IPS-18a (cell line): ENCODE measurements at regions not wholly inside any gene's neighbourhood (a gene's known extent, or its start where the extent isn't known, plus 50 kb on each side); places are given as distances from the start of the nearest gene placed in this dataset.
A peak's percentile ranks its signal among the peaks of the same experiment; 100 is the strongest.

Source experiments
- H3K27ac ChIP-seq: one replicate; pipeline ENCODE4 v1.5.1; 2013; ENCODE audit warnings: low read length
- H3K27me3 ChIP-seq: one replicate; pipeline ENCODE4 v1.6.1; 2013; ENCODE audit warnings: mild to moderate bottlenecking, low read length; ENCODE audit not compliant: control insufficient read depth, insufficient read depth
- H3K36me3 ChIP-seq: one replicate; pipeline ENCODE4 v1.6.1; 2013; ENCODE audit warnings: low read depth, low read length; ENCODE audit not compliant: control insufficient read depth
- H3K4me1 ChIP-seq: one replicate; pipeline ENCODE4 v1.6.1; 2013; ENCODE audit warnings: low read depth, low read length; ENCODE audit not compliant: control insufficient read depth
- H3K4me3 ChIP-seq: one replicate; pipeline ENCODE4 v1.5.1; 2013; ENCODE audit warnings: low read length
- H3K9ac ChIP-seq: one replicate; pipeline ENCODE4 v1.6.1; 2013; ENCODE audit warnings: mild to moderate bottlenecking, low read length, moderate library complexity
- H3K9me3 ChIP-seq: one replicate; pipeline ENCODE4 v1.6.1; 2013; ENCODE audit warnings: low read depth, low read length; ENCODE audit not compliant: control insufficient read depth

DNA sequence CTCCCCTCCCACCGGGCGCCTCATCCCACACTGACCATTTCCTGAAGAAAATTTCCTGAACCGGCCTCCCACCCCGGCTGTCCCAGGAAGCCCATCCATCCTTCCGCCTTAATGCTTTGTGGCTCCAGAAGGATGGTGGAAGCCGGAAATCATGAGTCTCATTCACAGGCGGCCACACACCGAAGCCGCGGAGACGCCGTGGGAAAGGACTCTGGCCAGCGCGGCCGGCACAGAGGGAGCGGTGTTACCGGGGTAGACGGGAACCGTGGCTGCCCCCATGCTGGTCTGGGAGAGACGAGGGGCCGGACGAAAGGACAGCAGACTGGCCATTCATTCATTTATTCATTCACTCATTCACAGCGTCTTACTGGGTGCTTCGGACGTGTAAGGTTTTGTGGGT lies 326.8 kb downstream of the SEC14L1 start:
- H3K4me1 ChIP-seq = peaks cover 49% of the 10 kb centered on the region
- H3K4me3 ChIP-seq = no peak overlapping the region
- no peaks in the 10 kb centered on the region for H3K9me3 ChIP-seq
- no peaks in the 10 kb centered on the region for H3K27me3 ChIP-seq
- H3K9ac ChIP-seq = no peak overlapping the region
- peaks cover 7% of the 10 kb centered on the region for H3K36me3 ChIP-seq
- no peak overlapping the region for H3K27ac ChIP-seq

DNA sequence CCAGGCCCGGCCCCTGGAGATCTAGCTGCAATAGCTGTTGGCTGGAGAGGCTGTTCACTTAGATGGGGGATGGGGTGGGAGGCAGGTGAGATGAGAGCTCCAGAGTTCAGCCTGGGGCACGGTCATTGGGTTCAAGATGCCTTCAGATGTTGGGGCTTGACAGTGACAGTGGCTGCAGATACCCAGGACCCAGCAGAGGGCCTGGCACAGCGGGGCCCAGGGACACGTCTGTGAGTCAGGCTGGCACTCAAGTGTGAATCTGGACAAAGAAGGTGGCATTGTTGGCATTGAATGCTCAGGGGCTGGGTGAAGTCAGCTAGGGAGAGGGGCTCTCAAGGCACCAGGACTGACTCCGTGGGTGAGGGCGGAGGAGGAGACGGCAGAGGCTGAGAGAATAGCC lies 328.1 kb downstream of the SEC14L1 start:
- no peak overlapping the region for H3K9ac ChIP-seq
- H3K27ac ChIP-seq = no peak overlapping the region
- H3K4me3 ChIP-seq = no peak overlapping the region
- no peaks in the 10 kb centered on the region for H3K9me3 ChIP-seq
- peaks cover 59% of the 10 kb centered on the region for H3K4me1 ChIP-seq
- H3K27me3 ChIP-seq = no peaks in the 10 kb centered on the region
- peaks cover 7% of the 10 kb centered on the region for H3K36me3 ChIP-seq

DNA sequence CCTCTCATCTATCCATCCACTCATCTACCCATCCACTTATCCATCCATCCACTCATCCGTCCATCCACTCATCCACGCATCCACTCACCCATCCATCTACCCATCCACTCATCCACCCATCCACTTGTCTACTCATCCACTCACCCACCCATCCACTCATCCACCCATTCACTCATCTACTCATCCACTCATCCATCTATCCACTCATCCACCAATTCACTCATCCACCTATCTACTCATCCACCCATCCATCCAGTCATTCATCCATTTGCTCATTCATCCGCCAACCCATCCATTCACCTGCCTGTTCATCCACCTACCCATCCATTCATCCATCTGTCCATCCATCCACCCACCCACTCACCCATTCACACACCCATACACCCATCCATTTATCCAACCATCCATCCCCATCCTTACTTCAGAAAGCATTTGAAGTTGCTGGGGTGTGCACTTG lies 329.6 kb downstream of the SEC14L1 start:
- Histone ChIP-seq H3K4me1 (peaks cover 68% of the 10 kb centered on the region), H3K4me3 (no peak overlapping the region), H3K9me3 (no peaks in the 10 kb centered on the region), H3K27ac (peak overlapping the region; percentile 38), H3K9ac (no peak overlapping the region), H3K27me3 (no peaks in the 10 kb centered on the region), H3K36me3 (peaks cover 7% of the 10 kb centered on the region)

DNA sequence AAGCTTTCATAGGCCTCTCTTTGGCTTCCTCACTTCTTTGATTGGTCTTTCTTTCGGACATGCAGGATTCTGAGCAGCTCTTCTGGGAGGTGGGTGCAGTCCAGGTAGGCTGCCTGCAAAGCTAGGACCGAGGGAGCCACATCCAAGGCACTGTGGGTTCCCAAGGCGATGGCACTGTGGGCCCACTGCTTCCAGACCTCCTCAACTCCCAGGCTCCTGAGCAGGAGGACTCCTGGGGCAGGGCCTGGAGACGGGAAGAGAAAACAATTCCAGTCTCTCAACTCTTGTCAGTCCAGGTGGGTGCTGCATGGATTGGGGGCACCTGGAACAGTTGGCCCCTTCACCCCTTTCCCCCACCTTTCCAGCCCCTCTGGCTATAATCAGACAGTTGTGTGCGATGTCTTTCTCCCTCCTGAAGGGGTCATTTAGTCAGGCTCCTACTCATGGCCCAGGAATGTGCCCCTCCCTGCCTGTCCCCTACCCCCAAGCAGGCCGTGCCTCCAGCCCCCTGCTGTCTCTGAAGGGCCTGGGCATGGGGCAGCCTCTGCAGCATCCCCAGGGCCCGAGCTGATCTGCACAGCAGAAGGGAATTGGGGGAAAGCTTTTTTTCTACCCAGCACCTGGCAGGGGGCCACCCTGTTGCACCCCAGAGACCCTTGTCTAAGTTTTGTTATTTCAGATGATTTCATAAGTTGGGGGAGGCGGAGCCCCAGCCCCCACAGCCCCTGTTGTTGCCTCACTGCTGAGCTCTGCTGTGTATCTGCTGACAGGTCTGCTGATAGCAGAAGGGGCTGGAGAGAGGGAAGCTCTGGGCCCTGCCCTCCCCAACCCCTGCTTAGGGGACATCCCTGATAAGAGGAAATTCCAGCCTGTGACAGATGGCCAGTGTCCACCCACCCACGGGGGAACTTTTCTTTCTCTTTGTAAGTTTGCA lies 330.3 kb downstream of the SEC14L1 start:
- Histone ChIP-seq H3K9me3 (no peaks in the 10 kb centered on the region), H3K36me3 (peaks cover 7% of the 10 kb centered on the region), H3K27me3 (no peaks in the 10 kb centered on the region), H3K4me1 (peaks cover 61% of the 10 kb centered on the region), H3K27ac (peak overlapping the region; percentile 38), H3K9ac (no peak overlapping the region), H3K4me3 (no peak overlapping the region)

DNA sequence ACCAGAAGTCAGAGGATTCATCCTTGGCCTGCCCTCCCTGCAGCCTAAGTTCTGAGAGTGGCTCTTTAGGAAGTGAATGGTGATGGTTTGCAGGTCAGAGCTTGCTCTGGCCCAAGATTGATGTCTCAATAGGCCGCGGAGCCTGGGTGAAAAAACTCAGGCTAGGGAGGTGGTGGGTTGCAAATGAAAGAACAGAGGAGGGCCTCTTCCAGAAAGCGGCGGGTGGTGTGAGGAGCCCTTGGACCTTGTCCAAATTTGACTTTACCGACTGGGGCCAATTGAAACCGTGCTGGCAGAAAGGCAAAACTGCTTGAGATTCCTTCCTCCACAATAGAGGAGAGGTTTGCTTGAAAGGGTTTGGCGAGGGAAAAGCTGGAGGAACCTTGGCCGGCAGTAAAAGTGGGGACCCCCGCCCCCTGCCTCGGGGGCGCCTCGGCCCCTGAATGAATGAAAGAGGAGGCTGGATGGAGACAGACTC lies 331.3 kb downstream of the SEC14L1 start:
- H3K27ac ChIP-seq = peak overlapping the region; percentile 82
- H3K4me3 ChIP-seq = peak overlapping the region; percentile 5
- no peaks in the 10 kb centered on the region for H3K27me3 ChIP-seq
- no peaks in the 10 kb centered on the region for H3K9me3 ChIP-seq
- peak overlapping the region; percentile 35 for H3K9ac ChIP-seq
- peaks cover 52% of the 10 kb centered on the region for H3K4me1 ChIP-seq
- H3K36me3 ChIP-seq = peaks cover 7% of the 10 kb centered on the region

DNA sequence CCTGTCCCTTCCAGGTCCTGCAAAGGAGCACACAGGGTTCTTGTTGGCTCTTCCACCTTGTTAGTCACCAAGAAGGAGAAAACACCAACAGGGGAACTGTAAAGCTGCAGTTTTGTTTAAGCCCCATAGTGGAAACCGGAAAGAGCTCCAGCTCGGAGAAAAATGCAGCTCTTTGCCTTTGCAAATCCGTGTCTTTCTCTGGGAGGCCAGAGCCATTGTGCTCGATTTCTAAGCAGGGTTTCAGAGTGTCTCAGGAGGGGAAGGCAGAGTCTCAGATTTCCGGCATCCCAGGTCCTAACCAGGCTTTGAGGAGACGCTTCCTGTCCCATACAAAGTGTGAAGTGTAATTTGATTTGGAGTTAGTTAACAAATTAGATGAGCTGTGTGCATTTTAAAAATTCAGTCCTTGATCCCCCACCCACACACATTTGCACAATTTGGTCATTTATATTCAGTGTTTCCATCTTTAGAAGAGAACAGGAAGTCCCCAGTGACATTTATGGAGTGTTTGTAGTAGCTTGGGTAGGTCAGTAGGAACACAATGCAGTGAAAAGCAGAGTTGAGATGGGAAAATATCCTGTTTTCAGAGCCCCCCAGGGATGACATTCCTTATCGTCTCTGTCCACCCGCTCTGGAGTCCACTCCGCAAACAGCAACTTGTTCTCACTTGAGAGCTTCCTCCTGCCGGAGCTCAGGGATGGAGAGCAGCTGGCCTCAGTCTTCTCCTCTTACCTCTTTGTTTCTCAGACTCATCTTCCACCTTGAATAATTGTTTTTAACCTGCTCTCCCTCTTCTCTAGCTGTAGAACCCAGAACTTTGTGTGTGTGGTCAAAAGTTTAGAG lies 331.9 kb downstream of the SEC14L1 start:
- Histone ChIP-seq H3K36me3 (peaks cover 7% of the 10 kb centered on the region), H3K27ac (peak overlapping the region; percentile 82), H3K4me3 (peak overlapping the region; percentile 5), H3K9ac (peak overlapping the region; percentile 35), H3K4me1 (peaks cover 55% of the 10 kb centered on the region), H3K9me3 (no peaks in the 10 kb centered on the region), H3K27me3 (no peaks in the 10 kb centered on the region)

DNA sequence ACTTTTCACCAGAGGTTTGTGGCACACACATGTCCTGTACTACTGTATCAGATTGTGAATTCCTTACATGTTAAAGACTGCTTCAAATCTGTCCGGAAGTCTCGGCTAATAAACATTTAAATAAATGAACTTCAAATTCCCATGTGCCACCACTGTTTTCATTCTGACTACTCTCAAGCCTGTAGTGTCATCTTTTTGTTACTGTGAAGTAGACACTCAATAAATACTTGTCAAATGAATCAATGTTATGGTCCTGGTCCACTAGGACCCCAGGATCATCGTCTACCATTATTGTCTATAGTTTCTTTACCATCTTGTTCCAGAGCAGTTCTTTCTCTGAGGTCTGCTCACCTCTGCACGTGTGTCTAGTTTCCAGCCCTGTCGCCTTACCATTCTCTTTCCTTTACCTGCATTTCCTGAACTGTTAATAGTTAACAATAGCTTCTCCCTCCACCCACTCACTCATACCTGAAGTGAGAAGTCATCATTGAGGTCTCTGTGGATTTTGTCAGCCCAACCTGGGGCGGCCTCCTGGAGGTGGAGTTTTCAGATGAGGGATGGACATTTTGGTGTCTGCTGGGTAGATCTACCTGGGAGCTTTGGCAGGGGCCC lies 333.0 kb downstream of the SEC14L1 start:
- H3K4me3 ChIP-seq = no peak overlapping the region
- H3K4me1 ChIP-seq = peaks cover 56% of the 10 kb centered on the region
- peaks cover 7% of the 10 kb centered on the region for H3K36me3 ChIP-seq
- H3K27ac ChIP-seq = no peak overlapping the region
- no peaks in the 10 kb centered on the region for H3K9me3 ChIP-seq
- no peak overlapping the region for H3K9ac ChIP-seq
- no peaks in the 10 kb centered on the region for H3K27me3 ChIP-seq

DNA sequence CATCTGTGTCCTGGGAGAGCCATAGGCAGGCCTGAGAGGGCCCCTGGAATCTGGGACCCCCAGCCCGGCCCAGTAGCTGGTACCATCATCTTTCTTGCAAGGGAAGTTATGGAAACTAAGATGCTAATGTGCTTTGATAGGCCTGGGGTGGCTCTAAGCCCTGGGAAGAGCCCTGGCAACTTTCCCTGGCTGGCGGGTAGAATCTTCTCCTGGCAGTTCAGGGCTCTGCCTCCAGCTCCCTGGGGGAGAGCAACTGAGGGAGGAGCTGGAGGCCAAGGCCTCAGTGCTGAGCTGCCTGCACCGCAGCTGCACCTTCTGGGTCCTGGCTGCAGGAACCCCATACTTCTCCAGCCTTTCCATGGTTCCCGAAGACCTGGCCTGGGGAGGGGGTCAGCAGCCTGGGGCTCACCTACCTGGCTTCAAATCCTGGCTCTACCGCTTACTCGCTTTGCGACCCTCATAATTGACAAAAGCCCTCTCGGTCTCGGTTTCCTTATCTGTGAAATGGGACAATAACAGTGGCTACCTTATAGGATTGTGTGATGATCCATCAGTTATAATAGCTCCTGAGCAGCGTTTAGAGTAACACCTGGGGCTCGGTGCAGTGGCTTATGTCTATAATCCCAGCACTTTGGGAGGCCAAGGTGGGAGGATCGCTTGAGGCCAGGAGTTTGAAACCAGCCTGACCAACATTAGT lies 333.7 kb downstream of the SEC14L1 start:
- no peaks in the 10 kb centered on the region for H3K9me3 ChIP-seq
- H3K36me3 ChIP-seq = peaks cover 7% of the 10 kb centered on the region
- no peak overlapping the region for H3K9ac ChIP-seq
- no peak overlapping the region for H3K4me3 ChIP-seq
- no peak overlapping the region for H3K27ac ChIP-seq
- peaks cover 64% of the 10 kb centered on the region for H3K4me1 ChIP-seq
- H3K27me3 ChIP-seq = no peaks in the 10 kb centered on the region

DNA sequence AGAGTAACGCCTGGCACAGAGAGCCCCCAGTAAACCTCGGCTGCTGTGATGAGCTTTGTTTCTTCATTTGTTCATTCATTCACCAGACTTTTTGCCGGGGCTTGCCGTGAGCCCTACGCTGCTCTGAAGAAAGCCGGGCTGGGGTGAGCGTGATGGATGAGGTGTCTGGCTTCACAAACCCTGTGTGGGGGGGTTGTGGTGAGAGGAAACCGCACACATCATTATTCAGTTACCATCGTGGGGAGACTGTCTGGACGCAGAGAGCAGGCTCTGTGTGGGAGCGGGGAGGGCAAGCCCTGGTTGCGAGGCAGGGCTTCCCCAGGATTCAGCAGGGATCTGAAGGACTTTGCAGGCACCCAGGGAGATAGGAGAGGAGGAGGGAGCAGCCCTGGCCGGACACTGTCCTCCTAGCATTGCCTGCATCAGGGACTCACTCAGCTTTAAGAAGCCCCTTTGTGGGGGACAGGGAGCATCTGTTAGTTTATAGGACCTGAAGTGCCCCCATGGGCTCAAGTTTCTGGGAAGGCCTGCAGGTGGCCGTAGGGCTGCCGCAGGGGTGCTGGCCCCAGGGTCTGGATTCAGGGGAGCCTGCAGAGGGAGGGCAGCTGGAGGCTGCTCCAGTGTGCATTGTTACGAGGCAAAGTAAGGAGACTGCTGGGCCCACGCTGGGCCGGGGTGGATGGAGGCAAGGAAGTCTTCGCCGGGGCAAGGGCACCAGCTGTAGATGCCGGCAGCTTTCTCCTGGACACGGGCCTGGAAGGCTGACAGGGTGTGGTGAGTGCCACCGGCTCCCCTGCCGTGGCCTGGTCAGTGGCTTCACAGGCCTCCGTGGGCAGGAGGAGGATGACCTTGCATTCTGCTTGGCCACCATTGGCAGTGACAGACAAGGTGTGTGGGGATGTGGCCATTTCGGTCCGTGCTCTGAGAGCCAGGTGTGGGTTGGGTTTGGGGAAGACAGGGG lies 334.5 kb downstream of the SEC14L1 start:
- no peaks in the 10 kb centered on the region for H3K9me3 ChIP-seq
- no peak overlapping the region for H3K9ac ChIP-seq
- H3K36me3 ChIP-seq = no peaks in the 10 kb centered on the region
- H3K4me1 ChIP-seq = peaks cover 67% of the 10 kb centered on the region
- H3K27ac ChIP-seq = no peak overlapping the region
- no peak overlapping the region for H3K4me3 ChIP-seq
- H3K27me3 ChIP-seq = no peaks in the 10 kb centered on the region

DNA sequence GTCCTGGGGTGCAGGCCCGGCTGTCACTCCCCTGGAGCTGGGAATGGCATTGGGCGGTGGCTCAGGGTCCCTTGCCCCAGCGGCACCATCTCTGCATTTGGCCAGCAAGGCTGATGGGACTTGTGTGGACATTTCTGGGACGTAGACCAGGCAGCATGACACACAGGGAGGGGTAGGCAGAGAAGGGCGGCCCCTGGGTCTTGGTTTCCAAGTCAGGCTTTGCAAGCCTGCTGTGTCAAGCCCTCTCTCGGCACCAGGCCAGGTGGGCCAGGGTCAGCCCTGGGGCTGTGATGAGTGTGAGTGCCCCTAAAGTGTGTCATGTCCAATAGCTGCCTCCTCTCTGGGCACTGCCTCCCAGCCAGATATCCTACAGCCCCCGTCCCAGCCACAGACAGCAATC lies 335.2 kb downstream of the SEC14L1 start:
- no peaks in the 10 kb centered on the region for H3K9me3 ChIP-seq
- no peak overlapping the region for H3K4me3 ChIP-seq
- no peaks in the 10 kb centered on the region for H3K27me3 ChIP-seq
- H3K4me1 ChIP-seq = peaks cover 64% of the 10 kb centered on the region
- H3K36me3 ChIP-seq = no peaks in the 10 kb centered on the region
- no peak overlapping the region for H3K27ac ChIP-seq
- H3K9ac ChIP-seq = no peak overlapping the region
